GM06990 (cell line): ENCODE measurements at regions not wholly inside any gene's neighbourhood (a gene's known extent, or its start where the extent isn't known, plus 50 kb on each side); places are given as distances from the start of the nearest gene placed in this dataset.

ENCODE experiments used
- DNase-seq: peaks from one replicate; pipeline ENCODE4 v3.0.0-alpha.2; 2011; ENCODE audit not compliant: insufficient read length; ENCODE audit errors: extremely low read depth
- H3K27me3 ChIP-seq: replicated peaks from 2 replicates; pipeline ENCODE4 v1.6.0; 2011; ENCODE audit warnings: low read length; ENCODE audit not compliant: control insufficient read depth, insufficient read depth
- H3K36me3 ChIP-seq: 2 replicates; pipeline ENCODE4 v1.5.1; 2011; ENCODE audit warnings: low read length; ENCODE audit not compliant: control insufficient read depth, insufficient read depth
- H3K4me3 ChIP-seq: replicated peaks from 2 replicates; pipeline ENCODE4 v1.5.1; 2011; ENCODE audit warnings: low read depth, mild to moderate bottlenecking, control low read depth, low read length
- TF ChIP-seq, protein P1 (sequence below): IDR thresholded peaks from 2 replicates; pipeline ENCODE4 v1.5.1; 2011; ENCODE audit warnings: low read length, control low read depth, mild to moderate bottlenecking, inconsistent platforms; ENCODE audit not compliant: insufficient read depth, poor library complexity, severe bottlenecking

DNA sequence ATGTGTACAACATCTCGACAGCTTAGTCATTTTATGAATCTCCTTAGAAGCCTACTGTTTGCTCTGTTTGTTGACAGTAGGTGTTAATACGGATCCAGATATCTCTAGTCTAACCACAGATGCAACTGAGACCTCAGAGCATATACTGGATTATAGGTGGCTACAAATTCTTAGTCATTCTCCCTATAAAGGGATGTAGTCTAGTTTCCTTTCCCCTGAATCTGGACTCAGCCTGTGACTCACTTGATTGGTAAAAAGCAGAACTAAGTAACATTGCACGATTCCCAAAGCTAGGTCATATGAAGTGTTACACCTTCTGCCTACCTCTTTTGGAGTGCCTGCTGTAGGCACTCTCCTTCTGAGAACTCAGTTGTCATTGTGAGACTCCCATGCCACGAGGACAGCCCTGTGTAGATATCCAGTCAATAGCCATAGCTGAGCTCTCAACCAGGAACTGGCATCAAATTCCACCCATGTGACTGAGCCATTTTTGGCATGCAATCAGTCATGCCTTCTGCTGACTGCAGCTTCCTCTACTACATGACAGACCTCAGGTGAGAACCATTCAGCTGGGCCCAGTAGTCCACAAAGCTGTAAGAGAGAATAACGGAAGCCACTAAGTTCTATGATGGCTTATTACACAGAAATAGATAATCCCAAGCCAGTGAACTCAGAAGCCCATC, 135.9 kb upstream of the CHRM3 start:
- TF ChIP-seq, protein P1, sequence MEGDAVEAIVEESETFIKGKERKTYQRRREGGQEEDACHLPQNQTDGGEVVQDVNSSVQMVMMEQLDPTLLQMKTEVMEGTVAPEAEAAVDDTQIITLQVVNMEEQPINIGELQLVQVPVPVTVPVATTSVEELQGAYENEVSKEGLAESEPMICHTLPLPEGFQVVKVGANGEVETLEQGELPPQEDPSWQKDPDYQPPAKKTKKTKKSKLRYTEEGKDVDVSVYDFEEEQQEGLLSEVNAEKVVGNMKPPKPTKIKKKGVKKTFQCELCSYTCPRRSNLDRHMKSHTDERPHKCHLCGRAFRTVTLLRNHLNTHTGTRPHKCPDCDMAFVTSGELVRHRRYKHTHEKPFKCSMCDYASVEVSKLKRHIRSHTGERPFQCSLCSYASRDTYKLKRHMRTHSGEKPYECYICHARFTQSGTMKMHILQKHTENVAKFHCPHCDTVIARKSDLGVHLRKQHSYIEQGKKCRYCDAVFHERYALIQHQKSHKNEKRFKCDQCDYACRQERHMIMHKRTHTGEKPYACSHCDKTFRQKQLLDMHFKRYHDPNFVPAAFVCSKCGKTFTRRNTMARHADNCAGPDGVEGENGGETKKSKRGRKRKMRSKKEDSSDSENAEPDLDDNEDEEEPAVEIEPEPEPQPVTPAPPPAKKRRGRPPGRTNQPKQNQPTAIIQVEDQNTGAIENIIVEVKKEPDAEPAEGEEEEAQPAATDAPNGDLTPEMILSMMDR = no peak
- no peak for DNase-seq
- H3K27me3 ChIP-seq = no peaks in the 10 kb centered on the region
- no peak overlapping the region for H3K4me3 ChIP-seq
- no peaks in the 10 kb centered on the region for H3K36me3 ChIP-seq

DNA sequence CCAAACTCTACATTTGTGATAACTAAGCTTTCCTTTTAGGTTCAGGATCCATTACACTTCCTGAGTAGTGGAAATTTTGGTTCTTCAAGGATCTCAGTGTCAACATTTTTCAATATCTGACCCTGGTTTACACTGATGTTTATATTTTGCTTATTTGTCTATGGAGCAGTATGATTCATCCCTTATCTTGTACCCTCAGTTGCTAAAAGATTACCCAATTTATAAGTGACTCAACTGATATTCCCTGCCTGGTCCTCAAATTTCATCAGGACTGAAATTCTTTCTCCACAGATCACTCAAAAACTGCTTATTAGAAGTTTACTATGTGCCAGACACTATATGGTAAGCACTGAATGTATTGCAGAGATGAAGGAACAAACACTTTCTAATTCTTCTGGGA, 139.1 kb upstream of the CHRM3 start:
- no peaks in the 10 kb centered on the region for H3K36me3 ChIP-seq
- no peaks in the 10 kb centered on the region for H3K27me3 ChIP-seq
- TF ChIP-seq, protein P1 = no peak
- H3K4me3 ChIP-seq = no peak overlapping the region
- DNase-seq = no peak

DNA sequence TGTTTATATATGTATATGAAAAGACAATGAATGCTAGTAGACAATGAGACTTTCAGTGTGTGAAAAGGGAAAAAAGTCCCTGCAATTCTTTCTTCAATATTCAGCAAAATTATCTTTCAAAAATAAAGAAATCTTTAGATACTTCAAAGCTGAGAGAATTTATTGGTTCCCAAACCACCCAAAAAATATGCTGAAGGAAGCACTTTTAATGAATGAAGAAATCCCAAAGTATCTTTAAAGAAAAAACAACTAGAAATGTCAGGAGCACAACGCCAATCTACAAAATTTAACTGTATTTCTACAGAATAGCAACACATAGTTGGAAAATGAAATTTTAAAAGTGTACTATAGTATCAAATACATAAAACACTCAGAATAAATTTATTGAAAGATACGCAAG, 142.3 kb upstream of the CHRM3 start:
- DNase-seq = no peak
- Histone ChIP-seq H3K36me3 (no peaks in the 10 kb centered on the region), H3K27me3 (no peaks in the 10 kb centered on the region), H3K4me3 (no peak overlapping the region)
- TF ChIP-seq, protein P1 = no peak

DNA sequence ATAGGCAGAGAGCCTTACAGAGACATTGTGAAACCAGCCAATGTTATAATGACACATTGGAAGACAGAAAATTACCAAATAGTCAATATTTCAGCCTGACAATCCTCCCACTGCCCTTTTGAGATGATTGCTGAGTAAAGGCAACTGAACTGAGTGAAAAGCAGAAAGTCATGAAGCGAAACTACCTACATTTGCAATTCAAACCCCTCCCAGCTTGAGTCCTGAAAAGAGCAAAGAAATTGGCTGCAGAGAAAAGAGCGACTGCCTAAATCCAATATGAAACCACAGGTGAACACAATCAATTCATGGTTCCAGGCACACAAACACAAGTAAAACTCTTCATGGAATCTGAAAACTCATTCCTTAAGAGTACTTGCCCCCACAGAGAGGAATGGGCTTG, 143.4 kb upstream of the CHRM3 start:
- no peak for DNase-seq
- Histone ChIP-seq H3K36me3 (no peaks in the 10 kb centered on the region), H3K27me3 (no peaks in the 10 kb centered on the region), H3K4me3 (no peak overlapping the region)
- TF ChIP-seq, protein P1 = no peak

DNA sequence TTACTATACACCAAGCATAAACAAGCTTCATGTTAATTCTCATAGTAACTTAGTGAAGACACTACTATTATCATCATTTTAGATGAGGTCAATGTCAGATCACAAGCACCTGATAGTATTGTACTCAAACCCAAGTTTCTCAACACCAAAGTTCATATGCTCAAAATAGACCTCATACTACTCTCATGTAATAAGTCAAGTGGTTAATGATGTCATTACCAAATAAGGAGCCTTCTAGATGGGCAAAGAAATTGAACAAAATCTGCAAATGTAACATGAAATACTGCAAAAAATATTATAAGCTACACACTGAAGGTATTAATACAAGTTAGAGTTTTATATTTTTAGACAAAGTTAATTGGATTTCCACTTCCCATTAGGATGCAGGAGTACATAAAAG, 144.0 kb upstream of the CHRM3 start:
- TF ChIP-seq, protein P1 = no peak
- Histone ChIP-seq H3K4me3 (no peak overlapping the region), H3K36me3 (no peaks in the 10 kb centered on the region), H3K27me3 (no peaks in the 10 kb centered on the region)
- no peak for DNase-seq

DNA sequence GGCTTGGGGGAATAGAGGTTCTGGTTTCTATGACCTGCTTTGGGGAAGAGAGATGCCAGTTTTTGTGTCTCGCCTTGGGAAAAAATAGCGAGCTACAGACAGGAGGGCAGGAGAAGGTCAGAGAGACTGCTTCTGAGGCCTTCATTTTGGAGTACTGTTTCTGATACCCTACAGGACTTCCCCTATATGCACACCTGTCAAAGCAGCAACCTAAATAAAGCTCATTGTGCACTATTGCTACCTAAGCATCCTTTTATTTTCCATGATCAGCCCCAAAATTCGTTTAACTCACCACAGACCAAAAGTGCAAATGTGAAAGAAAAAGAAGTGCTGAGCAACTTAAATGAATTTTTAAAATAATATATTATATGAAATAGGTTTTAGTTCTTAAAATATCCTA, 145.6 kb upstream of the CHRM3 start:
- Histone ChIP-seq H3K27me3 (no peaks in the 10 kb centered on the region), H3K36me3 (no peaks in the 10 kb centered on the region)

More for the DNA sequence above, 145.6 kb upstream of the CHRM3 start:
- H3K4me3 ChIP-seq = no peak overlapping the region
- DNase-seq = no peak
- TF ChIP-seq, protein P1 = no peak
